ENCODE measurements at regions not wholly inside any gene's neighbourhood (a gene's known extent, or its start where the extent isn't known, plus 50 kb on each side); places are given as distances from the start of the nearest gene placed in this dataset.

GRCh38 chr2:105627534-105627933 is 117.2 kb upstream of the NCK2 start:
- TF ChIP-seq SUZ12 (IDR thresholded peaks at IDR 0.05; ENCODE audit: extremely low read depth, insufficient read depth, insufficient read length) (no peak), YY1 (IDR thresholded peaks at IDR 0.05; ENCODE audit: insufficient read depth, insufficient read length) (no peak), ZNF274 (IDR thresholded peaks at IDR 0.05; ENCODE audit: low read depth, low read length) (no peak)

Measured in NT2/D1 (cell line).